GM23338 (cell line): ENCODE measurements at regions not wholly inside any gene's neighbourhood (a gene's known extent, or its start where the extent isn't known, plus 50 kb on each side); places are given as distances from the start of the nearest gene placed in this dataset.

ENCODE experiments used
- ATAC-seq: fragments of 200-7000 bp; cut with Tn5 transposase; 3 replicates; pipeline ENCODE4 v1.9.1; 2020
- DNase-seq: peaks from one replicate; pipeline ENCODE4 v3.0.0-alpha.2; 2015; ENCODE audit warnings: low spot score
- H2AFZ ChIP-seq: fragments of 200-600 bp; sonication (generic); 2 replicates; pipeline ENCODE4 v1.8.0; 2016; ENCODE audit warnings: antibody characterized with exemption, mild to moderate bottlenecking, moderate library complexity
- H3F3A ChIP-seq: fragments of 200-600 bp; sonication (generic); replicated peaks from 2 replicates; pipeline ENCODE4 v1.8.0; 2017; ENCODE audit warnings: antibody characterized with exemption, mixed run types, low read depth
- H3K27ac ChIP-seq: fragments of 200-600 bp; sonication (generic); 2 replicates; pipeline ENCODE4 v1.6.1; 2016; ENCODE audit warnings: low read depth
- H3K27me3 ChIP-seq: fragments of 200-600 bp; sonication (generic); 2 replicates; pipeline ENCODE4 v1.8.0; 2016; ENCODE audit warnings: mild to moderate bottlenecking, mixed run types, moderate library complexity; ENCODE audit not compliant: insufficient read depth
- H3K36me3 ChIP-seq: fragments of 200-600 bp; sonication (generic); 2 replicates; pipeline ENCODE4 v1.8.0; 2016; ENCODE audit warnings: mild to moderate bottlenecking; ENCODE audit not compliant: insufficient read depth
- H3K4me1 ChIP-seq: fragments of 200-600 bp; sonication (generic); 2 replicates; pipeline ENCODE4 v1.8.0; 2016; ENCODE audit warnings: mild to moderate bottlenecking, moderate library complexity; ENCODE audit not compliant: insufficient read depth
- H3K4me2 ChIP-seq: fragments of 200-600 bp; sonication (generic); 2 replicates; pipeline ENCODE4 v1.7.1; 2017; ENCODE audit warnings: mixed run types
- H3K4me3 ChIP-seq: fragments of 200-600 bp; sonication (generic); 2 replicates; pipeline ENCODE4 v1.6.1; 2016; ENCODE audit warnings: mixed run types
- H3K79me2 ChIP-seq: fragments of 200-600 bp; sonication (generic); replicated peaks from 2 replicates; pipeline ENCODE4 v1.8.0; 2017; ENCODE audit warnings: mild to moderate bottlenecking; ENCODE audit not compliant: insufficient read depth
- H3K9me2 ChIP-seq: fragments of 200-600 bp; sonication (generic); 2 replicates; pipeline ENCODE4 v1.8.0; 2017; ENCODE audit not compliant: insufficient read depth
- H4K20me1 ChIP-seq: fragments of 200-600 bp; sonication (generic); replicated peaks from 2 replicates; pipeline ENCODE4 v1.8.0; 2017; ENCODE audit warnings: mild to moderate bottlenecking; ENCODE audit not compliant: insufficient read depth
- H3K27ac Mint-ChIP-seq: 2 replicates; pipeline ENCODE4 v1.8.0; 2020; ENCODE audit warnings: inconsistent platforms, mild to moderate bottlenecking, moderate library complexity, mixed read lengths
- H3K27me3 Mint-ChIP-seq: 3 replicates; pipeline ENCODE4 v1.8.0; 2022; ENCODE audit warnings: low read depth, mild to moderate bottlenecking, moderate library complexity, mixed read lengths, inconsistent platforms; ENCODE audit not compliant: insufficient read depth, poor library complexity
- H3K36me3 Mint-ChIP-seq: 3 replicates; pipeline ENCODE4 v1.8.0; 2021; ENCODE audit warnings: low read depth, mild to moderate bottlenecking, inconsistent platforms, moderate library complexity, mixed read lengths
- H3K4me1 Mint-ChIP-seq: 3 replicates; pipeline ENCODE4 v1.8.0; 2020; ENCODE audit warnings: mild to moderate bottlenecking, inconsistent platforms, mixed read lengths
- H3K4me3 Mint-ChIP-seq: 3 replicates; pipeline ENCODE4 v1.8.0; 2021; ENCODE audit warnings: moderate library complexity, mild to moderate bottlenecking, inconsistent platforms, mixed read lengths
- H3K9me3 Mint-ChIP-seq: 3 replicates; pipeline ENCODE4 v1.8.0; 2020; ENCODE audit warnings: moderate library complexity, mild to moderate bottlenecking, inconsistent platforms, mixed read lengths
- CREB1 ChIP-seq: fragments of 250-450 bp; sonication (Bioruptor Pico); IDR thresholded peaks from 2 replicates; pipeline ENCODE4 v1.5.0; 2020; ENCODE audit warnings: low read depth, mild to moderate bottlenecking, moderate library complexity
- CTCF ChIP-seq, 2 experiments: fragments of 200-600 bp in 1 of 2; sonication (generic) in 1 of 2; conservative IDR thresholded peaks; 2 replicates each; pipeline versions ENCODE4 v1.5.1 to v1.6.1; 2016 to 2017; ENCODE audit warnings: antibody characterized with exemption in 2 of 2, low read depth in 2 of 2, mild to moderate bottlenecking in 2 of 2, moderate library complexity in 1 of 2
- ETS1 ChIP-seq: IDR thresholded peaks from 2 replicates; pipeline ENCODE4 v1.6.1; 2016; ENCODE audit warnings: antibody characterized with exemption
- EZH2 ChIP-seq: fragments of 200-600 bp; sonication (generic); IDR thresholded peaks from one replicate; pipeline ENCODE4 v1.8.0; 2017; ENCODE audit warnings: antibody characterized with exemption, mild to moderate bottlenecking, low read depth; ENCODE audit not compliant: unreplicated experiment
- EZH2phosphoT487 ChIP-seq: fragments of 200-600 bp; sonication (generic); IDR thresholded peaks from one replicate; pipeline ENCODE4 v1.8.1; 2018; ENCODE audit warnings: antibody characterized with exemption; ENCODE audit not compliant: unreplicated experiment
- JUNB ChIP-seq: IDR thresholded peaks from one replicate; pipeline ENCODE4 v1.6.1; 2016; ENCODE audit warnings: antibody characterized with exemption; ENCODE audit not compliant: unreplicated experiment
- NANOG ChIP-seq: IDR thresholded peaks from 2 replicates; pipeline ENCODE4 v1.6.1; 2016; ENCODE audit warnings: antibody characterized with exemption, borderline replicate concordance
- POLR2AphosphoS5 ChIP-seq: IDR thresholded peaks from 2 replicates; pipeline ENCODE4 v1.6.1; 2016; ENCODE audit warnings: antibody characterized with exemption, low read depth
- REST ChIP-seq: IDR thresholded peaks from one replicate; pipeline ENCODE4 v1.6.1; 2018; ENCODE audit warnings: antibody characterized with exemption; ENCODE audit not compliant: unreplicated experiment
- STAT1 ChIP-seq: IDR thresholded peaks from one replicate; pipeline ENCODE4 v1.6.1; 2016; ENCODE audit warnings: antibody characterized with exemption; ENCODE audit not compliant: unreplicated experiment
- ZNF114 ChIP-seq: fragments of 250-450 bp; sonication (Bioruptor Pico); IDR thresholded peaks from 2 replicates; pipeline ENCODE4 v1.5.0; 2020; ENCODE audit warnings: mild to moderate bottlenecking, moderate library complexity
- ZNF331 ChIP-seq: fragments of 250-450 bp; sonication (Bioruptor Pico); IDR thresholded peaks from 2 replicates; pipeline ENCODE4 v1.5.0; 2020; ENCODE audit warnings: low read depth, mild to moderate bottlenecking, moderate library complexity
- ZNF462 ChIP-seq: fragments of 250-450 bp; sonication (Bioruptor Pico); IDR thresholded peaks from 2 replicates; pipeline ENCODE4 v1.5.0; 2020; ENCODE audit warnings: mild to moderate bottlenecking, moderate library complexity

- Histone ChIP-seq H3K9me2 (no peaks in the 10 kb centered on the region), H4K20me1 (no peaks in the 10 kb centered on the region), H3K4me3 (no peak overlapping the region), H3K4me2 (no peak overlapping the region), H2AFZ (no peak overlapping the region), H3K79me2 (no peaks in the 10 kb centered on the region), H3K27ac (no peak overlapping the region), H3K27me3 (no peaks in the 10 kb centered on the region), H3K36me3 (no peaks in the 10 kb centered on the region), H3K4me1 (no peaks in the 10 kb centered on the region), H3F3A (no peaks in the 10 kb centered on the region)
- Mint-ChIP-seq H3K4me1 (peaks cover 4% of the 10 kb centered on the region; the same call in 1 of the 3 replicates), H3K27ac (no peak overlapping the region), H3K4me3 (no peak overlapping the region), H3K27me3 (no peaks in the 10 kb centered on the region), H3K9me3 (no peaks in the 10 kb centered on the region), H3K36me3 (no peaks in the 10 kb centered on the region)
- ATAC-seq: peak; percentile 32; the same call in 1 of the 3 replicates
- no peak for TF ChIP-seq CTCF (conservative IDR thresholded peaks at IDR 0.05; ENCODE audit: low read depth in 2 of 2)
- no peak for TF ChIP-seq EZH2phosphoT487
- TF ChIP-seq ZNF114 (CRISPR knock-in tag): no peak
- TF ChIP-seq EZH2: no peak
- TF ChIP-seq CREB1 (CRISPR knock-in tag): no peak
- TF ChIP-seq ZNF462 (CRISPR knock-in tag): no peak
- TF ChIP-seq STAT1: no peak
- TF ChIP-seq NANOG: no peak
- no peak for TF ChIP-seq ZNF331
- TF ChIP-seq POLR2AphosphoS5: no peak
- no peak for TF ChIP-seq REST
- no peak for TF ChIP-seq ETS1
- no peak for TF ChIP-seq JUNB
- no peak for DNase-seq
These were observed 107.0 kb upstream of the LSAMP start for GRCh38 chr3:116552246-116552645.
